IMR-90 (cell line): ENCODE measurements at regions not wholly inside any gene's neighbourhood (a gene's known extent, or its start where the extent isn't known, plus 50 kb on each side); places are given as distances from the start of the nearest gene placed in this dataset.
A peak's percentile ranks its signal among the peaks of the same experiment; 100 is the strongest.

ENCODE experiments used
- ATAC-seq: fragments of 200-7000 bp; cut with Tn5 transposase; 2 replicates; pipeline ENCODE4 v1.9.1; 2020; ENCODE audit warnings: low read depth, mild to moderate bottlenecking, moderate library complexity
- BruUV-seq: library from RNA; stranded (reverse); fragments of 400-500 nt; replicated peaks from 2 replicates; lab custom pipeline; 2021; lab: Mats Ljungman, UMichigan
- CTCF ChIA-PET: fragments of 300-600 bp; formaldehyde crosslinking; extraction: SDS; loops from one replicate; lab custom pipeline; 2021; ENCODE audit warnings: antibody characterized with exemption; lab: Yijun Ruan, JAX
- POLR2A ChIA-PET: fragments of 300-600 bp; sonication (Branson Sonifier 250); formaldehyde crosslinking; loops from one replicate; lab custom pipeline; 2022; ENCODE audit warnings: antibody characterized with exemption; ENCODE audit not compliant: unreplicated experiment; lab: Charles Lee
- DNase-seq: peaks from one replicate; pipeline ENCODE4 v3.0.0; 2013
- H2AFZ ChIP-seq: replicated peaks from 2 replicates; pipeline ENCODE3; 2013; ENCODE audit warnings: low read length, mild to moderate bottlenecking; ENCODE audit not compliant: poor library complexity
- H2AK5ac ChIP-seq: 2 replicates; pipeline ENCODE4 v1.6.1; 2013; ENCODE audit warnings: low read depth, low read length, inconsistent platforms
- H2AK9ac ChIP-seq: replicated peaks from 2 replicates; pipeline ENCODE3; 2013; ENCODE audit warnings: mild to moderate bottlenecking, low read depth, low read length, moderate library complexity; ENCODE audit not compliant: poor library complexity
- H2BK120ac ChIP-seq: 2 replicates; pipeline ENCODE4 v1.6.1; 2013; ENCODE audit warnings: low read depth, low read length, inconsistent platforms
- H2BK15ac ChIP-seq: 3 replicates; pipeline ENCODE4 v1.6.1; 2013; ENCODE audit warnings: low read depth, low read length, inconsistent platforms
- H2BK20ac ChIP-seq: 2 replicates; pipeline ENCODE4 v1.6.1; 2013; ENCODE audit warnings: low read depth, mild to moderate bottlenecking, inconsistent platforms, low read length, moderate library complexity
- H2BK5ac ChIP-seq: 2 replicates; pipeline ENCODE4 v1.6.1; 2013; ENCODE audit warnings: mild to moderate bottlenecking, low read depth, low read length, inconsistent platforms; ENCODE audit not compliant: poor library complexity, severe bottlenecking
- H3K14ac ChIP-seq: replicated peaks from 2 replicates; pipeline ENCODE4 v1.6.1; 2013; ENCODE audit warnings: low read depth, low read length, inconsistent platforms
- H3K18ac ChIP-seq: 2 replicates; pipeline ENCODE4 v1.6.1; 2013; ENCODE audit warnings: low read depth, low read length, control low read depth
- H3K23ac ChIP-seq: 2 replicates; pipeline ENCODE4 v1.6.1; 2013; ENCODE audit warnings: low read depth, low read length, inconsistent platforms
- H3K27ac ChIP-seq: 2 replicates; pipeline ENCODE4 v1.5.1; 2013; ENCODE audit warnings: mild to moderate bottlenecking, control low read depth, low read length; ENCODE audit not compliant: insufficient read depth
- H3K27me3 ChIP-seq: 2 replicates; pipeline ENCODE4 v1.6.1; 2013; ENCODE audit warnings: low read length; ENCODE audit not compliant: control insufficient read depth, insufficient read depth
- H3K36me3 ChIP-seq: 2 replicates; pipeline ENCODE4 v1.6.1; 2013; ENCODE audit warnings: low read length, mixed read lengths; ENCODE audit not compliant: control insufficient read depth, insufficient read depth
- H3K4ac ChIP-seq: 2 replicates; pipeline ENCODE4 v1.6.1; 2013; ENCODE audit warnings: low read depth, low read length, inconsistent platforms
- H3K4me1 ChIP-seq: 2 replicates; pipeline ENCODE4 v1.6.1; 2013; ENCODE audit warnings: low read length, mixed read lengths; ENCODE audit not compliant: control insufficient read depth, insufficient read depth
- H3K4me2 ChIP-seq: 2 replicates; pipeline ENCODE4 v1.6.1; 2013; ENCODE audit warnings: low read depth, mild to moderate bottlenecking, control low read depth, low read length, moderate library complexity
- H3K4me3 ChIP-seq: 2 replicates; pipeline ENCODE4 v1.5.1; 2013; ENCODE audit warnings: low read depth, mild to moderate bottlenecking, control low read depth, low read length, moderate library complexity; ENCODE audit not compliant: insufficient read depth
- H3K56ac ChIP-seq: 2 replicates; pipeline ENCODE4 v1.6.1; 2013; ENCODE audit warnings: low read length, inconsistent platforms; ENCODE audit not compliant: insufficient read depth; ENCODE audit errors: extremely low read depth
- H3K79me1 ChIP-seq, 2 experiments: 2 replicates each; pipeline ENCODE4 v1.6.1; 2013; ENCODE audit warnings: low read length in 2 of 2, inconsistent platforms in 1 of 2, low read depth in 1 of 2
- H3K9ac ChIP-seq: 2 replicates; pipeline ENCODE4 v1.6.1; 2013; ENCODE audit warnings: low read depth, low read length, control low read depth
- H3K9me1 ChIP-seq: 2 replicates; pipeline ENCODE4 v1.6.1; 2013; ENCODE audit warnings: low read length, inconsistent platforms; ENCODE audit not compliant: insufficient read depth
- H3K9me3 ChIP-seq: 2 replicates; pipeline ENCODE4 v1.6.1; 2013; ENCODE audit warnings: low read length; ENCODE audit not compliant: control insufficient read depth, insufficient read depth
- H4K20me1 ChIP-seq: 2 replicates; pipeline ENCODE4 v1.6.1; 2013; ENCODE audit warnings: low read length, inconsistent platforms; ENCODE audit not compliant: insufficient read depth
- H4K5ac ChIP-seq: 2 replicates; pipeline ENCODE4 v1.6.1; 2013; ENCODE audit warnings: mild to moderate bottlenecking, low read depth, low read length, control low read depth
- H4K8ac ChIP-seq, 2 experiments: 2 replicates each; pipeline ENCODE4 v1.6.1; 2013; ENCODE audit warnings: low read depth in 2 of 2, low read length in 2 of 2, control low read depth in 1 of 2, inconsistent platforms in 1 of 2
- H4K91ac ChIP-seq: 2 replicates; pipeline ENCODE4 v1.6.1; 2013; ENCODE audit warnings: low read depth, low read length, inconsistent platforms; ENCODE audit not compliant: insufficient read depth
- CEBPB ChIP-seq: IDR thresholded peaks from 2 replicates; pipeline ENCODE4 v1.6.1; 2012; ENCODE audit warnings: low read depth, low read length, improper control_type of control experiment
- MAZ ChIP-seq: IDR thresholded peaks from 2 replicates; pipeline ENCODE4 v1.6.1; 2012; ENCODE audit warnings: low read depth, mild to moderate bottlenecking, low read length, improper control_type of control experiment, moderate library complexity, borderline replicate concordance
- POLR2A ChIP-seq: IDR thresholded peaks from 2 replicates; pipeline ENCODE4 v1.6.1; 2012; ENCODE audit warnings: mild to moderate bottlenecking, low read depth, low read length
- RAD21 ChIP-seq: IDR thresholded peaks from 2 replicates; pipeline ENCODE4 v1.6.1; 2012; ENCODE audit warnings: low read length, improper control_type of control experiment
- RFX5 ChIP-seq: IDR thresholded peaks from 2 replicates; pipeline ENCODE4 v1.8.0; 2012; ENCODE audit warnings: low read depth, mild to moderate bottlenecking, low read length, moderate library complexity
- SMC3 ChIP-seq: fragments of 150-350 bp; IDR thresholded peaks from 2 replicates; pipeline ENCODE4 v1.6.1; 2016; ENCODE audit warnings: low read depth, mild to moderate bottlenecking, antibody characterized with exemption, low read length, moderate library complexity
- WGBS, 2 experiments: methylation state at CpG; one replicate each; pipeline versions ENCODE4 v1.1.5 to v1.1.7; 2013; ENCODE audit warnings: missing lambda C conversion rate in 2 of 2; ENCODE audit not compliant: insufficient read length in 1 of 2; ENCODE audit errors: extremely low coverage in 2 of 2; 5-methylcytosine and 5-hydroxymethylcytosine counted together
- dilution Hi-C: fragments of 300-500 bp; cut with HindIII; formaldehyde crosslinking; loops from one replicate; pipeline ENCODE4 v1.14.3; 2018; ENCODE audit warnings: low sequenced_read_pairs; ENCODE audit not compliant: unreplicated experiment
- in situ Hi-C: fragments of 300-500 bp; cut with MboI; formaldehyde crosslinking; loops from 3 replicates; pipeline ENCODE4 v1.14.3; 2019; ENCODE audit warnings: low sequenced_read_pairs, inconsistent platforms, mixed read lengths
- intact Hi-C: fragments of 100-400 bp; cut with micrococcal nuclease; formaldehyde crosslinking; loops from 2 replicates; pipeline ENCODE4 v1.10.0; 2022

GRCh38 chr6:105600336-105601260 is 197.7 kb upstream of the PREP start:
- DNase-seq (peak; percentile 91), ATAC-seq (no peak)
- Histone ChIP-seq H4K20me1 (no peaks in the 10 kb centered on the region), H3K4me1 (peaks cover 21% of the 10 kb centered on the region), H3K4ac (peak overlapping the region; percentile 97), H2BK120ac (peak overlapping the region; percentile 99), H3K4me3 (no peak overlapping the region), H4K91ac (peak overlapping the region; percentile 100), H2AK5ac (peak overlapping the region; percentile 94), H2AK9ac (no peak overlapping the region), H3K27me3 (no peaks in the 10 kb centered on the region), H3K36me3 (no peaks in the 10 kb centered on the region), H3K27ac (no peak overlapping the region), H3K23ac (peak overlapping the region; percentile 99), H2BK20ac (peak overlapping the region; percentile 98), H2BK15ac (peak overlapping the region; percentile 96), H3K79me1 (peaks cover 0 to 11% of the 10 kb centered on the region in 2 experiments; a peak in 2 of 4 replicates), H2BK5ac (peak overlapping the region; percentile 98), H4K8ac (peak overlapping the region; percentile 77 to 94), H3K18ac (peak overlapping the region; percentile 98; the same call in 1 of the 2 replicates), H3K14ac (peak overlapping the region; percentile 100), H2AFZ (peak overlapping the region; percentile 47), H3K9me1 (peaks cover 7% of the 10 kb centered on the region; the same call in 1 of the 2 replicates), H3K4me2 (peak overlapping the region; percentile 77; the same call in 1 of the 2 replicates), H3K9me3 (no peaks in the 10 kb centered on the region), H3K56ac (peak overlapping the region; percentile 97; the same call in 1 of the 2 replicates), H3K9ac (no peak overlapping the region; the same call in 1 of the 2 replicates), H4K5ac (peak overlapping the region; percentile 90; the same call in 1 of the 2 replicates)
- TF ChIP-seq CEBPB (peak; percentile 44), SMC3 (no peak), MAZ (no peak), POLR2A (peak; percentile 58; the same call in 1 of the 2 replicates), RFX5 (0 out of 2 replicates have a peak, but pooled peaks have one; percentile 37), RAD21 (no peak)
- dilution Hi-C loops (no loop called here), in situ Hi-C loops (loop anchor here (10.0 kb wide), 1 partner anchor 394 kb away; no protein-coding TSS in a partner anchor), intact Hi-C loops (loop anchor here (1.0 to 10.0 kb wide), 4 partner anchors 9 to 704 kb away; no protein-coding TSS in a partner anchor)
- no CpG with 5 or more reads among the region's 9 CpGs for WGBS, 2 experiments
- BruUV-seq = no TSS peak
- ChIA-PET POLR2A (interaction anchor here (0.6 kb wide), 1 partner anchor 13 kb away, joined by 17 read pairs; no protein-coding TSS in a partner anchor), CTCF (interaction anchor here (1.3 kb wide), 1 partner anchor 9 kb away, joined by 3 read pairs; no protein-coding TSS in a partner anchor)
